ENCODE measurements at regions not wholly inside any gene's neighbourhood (a gene's known extent, or its start where the extent isn't known, plus 50 kb on each side); places are given as distances from the start of the nearest gene placed in this dataset.

DNA sequence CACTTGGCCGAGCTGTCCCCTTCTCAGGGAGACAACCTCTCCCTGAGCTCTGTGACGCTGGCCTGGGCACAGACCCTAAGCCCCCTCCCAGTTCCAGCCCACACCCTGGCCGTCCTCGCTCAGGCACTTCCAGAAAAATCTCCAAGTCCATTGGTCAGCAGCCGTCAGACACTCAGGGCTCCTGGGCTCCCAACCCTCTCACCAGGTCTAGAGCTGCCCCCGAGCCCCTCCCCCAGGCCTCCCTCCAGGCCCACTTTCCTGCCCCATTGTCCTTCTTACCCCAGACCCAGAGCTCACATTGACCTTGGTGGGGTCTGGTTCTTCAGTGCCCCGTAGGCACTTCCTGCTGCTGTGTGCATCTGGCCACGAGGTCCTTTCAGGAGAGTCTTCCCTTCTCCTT lies 249.3 kb upstream of the RTL1 start:
- 85% methylated on average over 8 of the region's 8 CpGs for WGBS
- no peak overlapping the region for H3K9ac ChIP-seq (ENCODE audit: low read depth, low read length)
- peaks cover 15% of the 10 kb centered on the region for H3K4me1 ChIP-seq (ENCODE audit: insufficient read depth, low read length)
- H3K4me3 ChIP-seq (ENCODE audit: low read length): no peak overlapping the region
- no peak overlapping the region for H3K27ac ChIP-seq (ENCODE audit: low read depth, low read length)
- H3K36me3 ChIP-seq (ENCODE audit: insufficient read depth, low read length): no peaks in the 10 kb centered on the region
- 0 out of 2 replicates have a peak, but pooled peaks cover 4% of the 10 kb centered on the region for H3K9me3 ChIP-seq (ENCODE audit: insufficient read depth, low read depth, low read length)
- H3K27me3 ChIP-seq (ENCODE audit: insufficient read depth, low read length): no peaks in the 10 kb centered on the region

DNA sequence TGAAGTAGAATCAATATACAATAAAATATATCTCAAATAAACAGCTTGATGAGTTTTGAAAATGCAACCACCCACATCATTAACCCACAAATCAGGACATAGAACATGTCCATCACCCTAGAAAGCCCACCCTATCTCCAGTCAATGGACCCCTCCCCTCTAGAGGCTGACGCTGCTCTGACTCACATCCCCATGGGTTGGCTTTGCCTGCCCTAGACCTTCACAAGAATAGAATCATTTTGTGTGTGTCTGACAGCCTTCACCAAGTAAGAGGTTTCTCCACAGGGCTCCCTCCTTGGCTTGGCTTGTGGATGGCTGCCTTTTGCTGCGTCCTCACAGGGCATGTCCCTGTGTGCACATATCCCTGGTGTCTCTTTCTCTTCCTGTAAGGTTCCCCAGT lies 250.2 kb upstream of the RTL1 start:
- H3K36me3 ChIP-seq (ENCODE audit: insufficient read depth, low read length): no peaks in the 10 kb centered on the region
- no peaks in the 10 kb centered on the region for H3K27me3 ChIP-seq (ENCODE audit: insufficient read depth, low read length)
- H3K9ac ChIP-seq (ENCODE audit: low read depth, low read length): no peak overlapping the region
- 90% methylated on average over 2 of the region's 2 CpGs for WGBS
- H3K27ac ChIP-seq (ENCODE audit: low read depth, low read length): no peak overlapping the region
- peaks cover 15% of the 10 kb centered on the region for H3K4me1 ChIP-seq (ENCODE audit: insufficient read depth, low read length)
- H3K9me3 ChIP-seq (ENCODE audit: insufficient read depth, low read depth, low read length): 0 out of 2 replicates have a peak, but pooled peaks cover 4% of the 10 kb centered on the region
- no peak overlapping the region for H3K4me3 ChIP-seq (ENCODE audit: low read length)

DNA sequence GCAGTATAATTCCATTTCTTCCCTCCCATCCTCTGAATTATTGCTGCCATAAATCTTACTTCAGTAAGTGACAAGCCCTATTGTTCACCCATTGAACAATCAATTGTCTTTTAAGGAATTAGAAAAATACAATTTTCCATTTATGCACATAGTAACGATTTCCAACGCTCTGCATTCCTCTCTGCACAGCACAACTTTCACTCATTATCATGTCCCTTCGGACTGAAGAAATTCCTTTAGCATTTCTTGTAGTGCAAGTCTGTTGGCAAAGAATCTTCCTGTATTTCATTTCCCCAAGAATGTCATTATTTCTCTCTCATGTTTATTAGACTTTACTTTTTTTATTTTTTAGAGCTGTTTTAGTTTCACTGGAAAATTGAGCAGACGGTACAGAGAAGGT lies 252.1 kb upstream of the RTL1 start:
- Histone ChIP-seq H3K36me3 (ENCODE audit: insufficient read depth, low read length) (no peaks in the 10 kb centered on the region), H3K9ac (ENCODE audit: low read depth, low read length) (no peak overlapping the region), H3K27me3 (ENCODE audit: insufficient read depth, low read length) (no peaks in the 10 kb centered on the region), H3K4me1 (ENCODE audit: insufficient read depth, low read length) (peaks cover 16% of the 10 kb centered on the region), H3K4me3 (ENCODE audit: low read length) (no peak overlapping the region), H3K9me3 (ENCODE audit: insufficient read depth, low read depth, low read length) (0 out of 2 replicates have a peak, but pooled peaks cover 4% of the 10 kb centered on the region), H3K27ac (ENCODE audit: low read depth, low read length) (no peak overlapping the region)
- WGBS: 90% methylated on average over 4 of the region's 4 CpGs

DNA sequence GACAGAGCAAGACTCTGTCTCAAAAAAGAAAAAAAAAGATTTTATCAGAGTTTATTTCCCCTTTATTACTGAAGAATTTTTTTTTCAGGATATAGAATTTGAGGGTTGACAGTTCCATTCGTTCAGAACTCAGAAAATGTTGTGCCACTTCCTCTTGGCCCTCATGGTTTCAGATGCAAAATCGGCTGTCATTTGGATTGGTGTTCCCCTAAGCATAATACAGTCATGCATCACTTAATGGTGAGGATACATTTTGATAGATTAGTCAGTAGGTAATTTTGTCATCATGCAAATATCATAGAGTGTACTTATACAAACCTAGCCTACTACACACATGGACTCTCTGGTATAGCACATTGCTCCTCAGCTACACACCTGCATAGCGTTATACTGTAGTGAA lies 263.9 kb upstream of the RTL1 start:
- H3K4me1 ChIP-seq (ENCODE audit: insufficient read depth, low read length): no peaks in the 10 kb centered on the region
- no peak overlapping the region for H3K27ac ChIP-seq (ENCODE audit: low read depth, low read length)
- H3K36me3 ChIP-seq (ENCODE audit: insufficient read depth, low read length): no peaks in the 10 kb centered on the region
- WGBS: 81% methylated on average over 3 of the region's 3 CpGs
- H3K9me3 ChIP-seq (ENCODE audit: insufficient read depth, low read depth, low read length): peaks cover 29% of the 10 kb centered on the region
- H3K9ac ChIP-seq (ENCODE audit: low read depth, low read length): no peak overlapping the region
- no peaks in the 10 kb centered on the region for H3K27me3 ChIP-seq (ENCODE audit: insufficient read depth, low read length)
- H3K4me3 ChIP-seq (ENCODE audit: low read length): no peak overlapping the region

DNA sequence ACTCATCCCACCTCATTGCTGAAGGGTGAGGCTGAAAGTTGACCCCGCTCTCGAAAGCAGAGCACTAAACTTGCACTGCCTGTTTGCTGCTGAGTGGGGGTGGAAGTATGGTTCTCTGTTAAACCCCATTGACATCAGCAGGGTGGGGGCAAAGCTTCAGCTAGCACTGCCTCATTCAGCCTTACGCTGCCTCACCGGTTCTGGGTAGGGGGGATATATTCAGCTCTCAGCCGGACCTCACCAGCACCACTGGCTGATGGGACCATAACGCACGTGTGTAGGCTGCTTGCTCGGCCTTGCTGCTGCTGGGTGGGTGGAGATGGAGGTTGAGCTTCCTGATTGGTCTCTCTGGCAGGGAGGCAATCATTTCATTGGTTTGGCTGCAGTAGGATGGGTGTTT lies 265.7 kb upstream of the RTL1 start:
- Histone ChIP-seq H3K27me3 (ENCODE audit: insufficient read depth, low read length) (no peaks in the 10 kb centered on the region), H3K4me1 (ENCODE audit: insufficient read depth, low read length) (no peaks in the 10 kb centered on the region), H3K4me3 (ENCODE audit: low read length) (no peak overlapping the region), H3K36me3 (ENCODE audit: insufficient read depth, low read length) (no peaks in the 10 kb centered on the region), H3K9ac (ENCODE audit: low read depth, low read length) (no peak overlapping the region), H3K27ac (ENCODE audit: low read depth, low read length) (no peak overlapping the region), H3K9me3 (ENCODE audit: insufficient read depth, low read depth, low read length) (peaks cover 34% of the 10 kb centered on the region)
- WGBS: 85% methylated on average over 8 of the region's 8 CpGs

DNA sequence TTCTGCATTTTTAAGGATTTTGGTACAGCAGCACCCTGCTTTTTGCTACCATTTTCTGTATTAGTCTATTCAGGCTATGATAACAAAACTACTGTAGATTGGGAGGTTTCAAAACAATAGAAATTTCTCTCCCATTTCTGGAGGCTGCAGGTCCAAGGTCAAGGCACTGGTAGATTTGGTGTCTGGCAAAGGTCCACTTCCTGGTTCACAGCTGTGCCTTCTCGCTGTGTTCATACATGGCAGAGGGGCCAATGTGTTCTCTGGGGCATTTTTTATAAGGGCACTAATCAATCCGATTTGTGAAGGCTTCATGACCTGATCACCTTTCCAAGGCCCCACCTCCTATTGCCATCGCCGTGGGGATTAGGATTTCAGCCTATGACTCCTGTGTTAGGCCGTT lies 268.1 kb upstream of the RTL1 start:
- Histone ChIP-seq H3K4me3 (ENCODE audit: low read length) (no peak overlapping the region), H3K27ac (ENCODE audit: low read depth, low read length) (no peak overlapping the region), H3K4me1 (ENCODE audit: insufficient read depth, low read length) (no peaks in the 10 kb centered on the region), H3K9ac (ENCODE audit: low read depth, low read length) (no peak overlapping the region), H3K27me3 (ENCODE audit: insufficient read depth, low read length) (no peaks in the 10 kb centered on the region), H3K36me3 (ENCODE audit: insufficient read depth, low read length) (no peaks in the 10 kb centered on the region), H3K9me3 (ENCODE audit: insufficient read depth, low read depth, low read length) (peaks cover 17% of the 10 kb centered on the region)
- 98% methylated on average over 5 of the region's 5 CpGs for WGBS

DNA sequence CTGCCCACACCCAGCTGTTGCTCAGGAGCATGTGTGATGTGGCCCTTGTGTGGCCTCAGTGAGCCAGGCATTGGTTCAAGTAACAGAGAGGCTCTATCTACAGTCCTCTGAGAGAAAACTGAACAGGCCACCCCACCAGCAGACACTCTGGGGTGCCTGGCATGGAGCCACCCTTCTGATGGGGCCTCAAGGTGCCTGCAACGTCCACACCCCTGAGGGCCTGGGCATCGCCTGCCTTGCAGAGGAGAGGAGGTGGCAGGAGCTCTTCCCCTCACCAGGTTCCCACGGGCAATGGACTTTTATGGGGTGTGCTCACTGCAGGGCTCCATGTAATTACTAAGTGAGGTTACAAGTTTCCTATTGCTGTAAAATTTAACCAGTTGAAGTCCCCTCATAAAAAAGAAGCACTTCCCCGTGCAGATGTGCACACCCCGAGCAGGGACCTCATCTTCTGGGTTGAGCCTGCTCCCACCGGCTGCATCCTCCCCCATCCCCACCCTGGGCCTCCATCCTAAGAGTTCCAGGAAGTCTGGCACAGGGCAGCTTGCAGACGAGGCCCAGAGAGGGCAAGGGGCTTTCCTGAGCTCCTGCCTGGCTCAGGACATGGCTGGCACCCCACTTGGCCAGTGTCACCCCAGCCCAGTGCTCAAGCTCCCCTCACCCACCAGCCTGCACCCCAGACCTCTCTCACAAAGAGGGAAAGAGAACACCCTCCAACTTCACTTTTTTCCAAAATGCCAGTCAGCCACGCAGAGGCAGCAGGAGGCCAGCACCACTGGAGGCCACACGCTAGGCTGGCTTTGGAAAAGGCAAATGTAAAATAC lies 270.4 kb upstream of the RTL1 start:
- Histone ChIP-seq H3K4me3 (ENCODE audit: low read length) (no peak overlapping the region), H3K4me1 (ENCODE audit: insufficient read depth, low read length) (no peaks in the 10 kb centered on the region), H3K36me3 (ENCODE audit: insufficient read depth, low read length) (no peaks in the 10 kb centered on the region), H3K9me3 (ENCODE audit: insufficient read depth, low read depth, low read length) (peaks cover 6% of the 10 kb centered on the region; the same call in 1 of the 2 replicates), H3K27me3 (ENCODE audit: insufficient read depth, low read length) (no peaks in the 10 kb centered on the region), H3K27ac (ENCODE audit: low read depth, low read length) (no peak overlapping the region), H3K9ac (ENCODE audit: low read depth, low read length) (no peak overlapping the region)
- WGBS: 92% methylated on average over 9 of the region's 9 CpGs

DNA sequence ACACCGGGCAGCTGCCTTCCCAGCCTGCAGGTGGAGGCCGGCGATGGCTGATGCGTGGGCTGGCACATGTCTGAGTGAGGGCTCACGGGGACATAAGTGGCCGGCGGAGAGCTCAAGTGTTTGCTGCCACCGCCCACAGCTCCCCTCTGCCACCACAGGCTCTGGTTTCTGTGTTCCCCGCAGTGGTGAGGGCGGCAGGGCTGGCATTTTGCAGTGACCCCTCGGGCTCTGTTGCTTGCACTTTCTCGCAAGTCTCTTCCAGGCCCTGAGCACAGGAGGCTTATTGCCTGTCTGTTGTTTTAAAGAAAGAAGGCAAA lies 271.0 kb upstream of the RTL1 start:
- 93% methylated on average over 12 of the region's 12 CpGs for WGBS
- no peak overlapping the region for H3K27ac ChIP-seq (ENCODE audit: low read depth, low read length)

DNA sequence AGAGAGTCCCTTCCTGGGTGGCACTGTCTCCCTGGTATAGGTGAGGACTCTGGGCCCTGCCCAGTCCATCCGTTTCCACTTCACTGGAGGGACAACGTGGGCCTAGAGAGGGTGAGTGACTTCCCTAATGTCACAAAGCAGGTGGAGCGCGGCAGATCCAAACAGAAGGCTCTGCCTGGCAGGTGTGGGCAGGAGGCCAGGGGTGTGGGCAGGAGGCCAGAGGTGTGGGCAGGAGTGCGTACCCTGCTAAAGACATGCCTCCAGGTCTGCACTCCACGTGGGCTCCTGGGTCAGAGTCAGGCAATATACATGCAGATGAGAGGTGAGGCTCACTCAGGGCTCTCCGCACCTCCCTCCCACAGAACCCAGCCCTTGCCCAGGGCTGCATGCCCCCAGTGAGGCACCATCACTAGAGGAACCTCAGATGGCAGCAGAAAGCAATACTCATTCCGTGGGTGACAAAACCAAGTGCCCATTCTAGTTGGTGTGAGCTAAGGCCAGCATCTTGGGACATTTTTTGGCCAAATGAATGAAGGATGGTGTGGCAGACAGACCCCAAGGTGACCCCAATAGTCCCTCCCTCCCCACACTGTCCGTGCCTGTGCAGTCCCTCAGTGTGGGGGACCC lies 271.6 kb upstream of the RTL1 start:
- Histone ChIP-seq H3K4me1 (ENCODE audit: insufficient read depth, low read length) (no peaks in the 10 kb centered on the region), H3K9ac (ENCODE audit: low read depth, low read length) (no peak overlapping the region), H3K36me3 (ENCODE audit: insufficient read depth, low read length) (no peaks in the 10 kb centered on the region), H3K27me3 (ENCODE audit: insufficient read depth, low read length) (no peaks in the 10 kb centered on the region), H3K9me3 (ENCODE audit: insufficient read depth, low read depth, low read length) (peaks cover 6% of the 10 kb centered on the region; the same call in 1 of the 2 replicates), H3K4me3 (ENCODE audit: low read length) (no peak overlapping the region), H3K27ac (ENCODE audit: low read depth, low read length) (no peak overlapping the region)
- 85% methylated on average over 9 of the region's 9 CpGs for WGBS

More for the DNA sequence above, 271.0 kb upstream of the RTL1 start:
- H3K9ac ChIP-seq (ENCODE audit: low read depth, low read length): no peak overlapping the region
- H3K27me3 ChIP-seq (ENCODE audit: insufficient read depth, low read length): no peaks in the 10 kb centered on the region
- H3K36me3 ChIP-seq (ENCODE audit: insufficient read depth, low read length): no peaks in the 10 kb centered on the region
- H3K4me3 ChIP-seq (ENCODE audit: low read length): no peak overlapping the region
- no peaks in the 10 kb centered on the region for H3K4me1 ChIP-seq (ENCODE audit: insufficient read depth, low read length)
- H3K9me3 ChIP-seq (ENCODE audit: insufficient read depth, low read depth, low read length): peaks cover 6% of the 10 kb centered on the region; the same call in 1 of the 2 replicates

DNA sequence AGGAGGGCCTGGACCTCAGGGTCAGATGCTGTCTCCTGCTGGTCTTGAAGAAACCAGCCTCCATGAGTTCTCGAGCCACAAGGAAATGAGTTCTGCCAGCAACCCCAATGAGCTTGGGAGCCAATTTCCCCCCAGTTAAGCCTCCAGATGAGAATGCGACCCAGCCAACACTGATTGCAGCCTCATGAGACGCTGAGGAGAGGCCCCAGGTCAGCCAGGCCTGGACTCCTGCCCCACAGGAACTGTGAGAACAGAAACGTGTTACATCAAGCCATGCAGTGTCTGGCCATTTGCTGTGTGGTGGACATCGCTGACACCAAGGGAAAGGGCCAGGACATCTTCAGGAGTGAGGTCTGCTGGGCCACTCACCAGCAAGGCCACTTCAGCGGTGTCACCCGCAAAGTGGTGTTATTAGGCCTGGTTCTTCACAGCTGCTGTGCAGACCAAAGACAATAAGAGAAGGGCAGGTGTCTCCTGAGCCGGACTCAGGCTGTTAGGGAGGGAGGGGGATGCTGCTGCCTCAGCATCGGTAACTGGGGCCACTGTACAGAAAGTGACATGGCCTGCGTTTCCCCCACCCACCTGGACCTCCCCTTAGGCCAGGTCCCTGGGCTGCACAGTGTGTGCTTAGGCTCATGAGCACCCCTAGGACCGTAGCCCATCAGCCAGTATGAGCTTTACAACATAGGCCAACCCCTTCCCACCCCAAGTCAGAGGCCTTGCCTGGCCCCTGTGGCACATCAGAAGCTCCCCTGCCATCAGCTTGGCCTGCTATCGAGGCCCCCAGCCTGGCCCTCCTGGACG lies 272.4 kb upstream of the RTL1 start:
- Histone ChIP-seq H3K27me3 (ENCODE audit: insufficient read depth, low read length) (no peaks in the 10 kb centered on the region), H3K27ac (ENCODE audit: low read depth, low read length) (no peak overlapping the region), H3K9ac (ENCODE audit: low read depth, low read length) (no peak overlapping the region), H3K4me1 (ENCODE audit: insufficient read depth, low read length) (no peaks in the 10 kb centered on the region), H3K4me3 (ENCODE audit: low read length) (no peak overlapping the region), H3K9me3 (ENCODE audit: insufficient read depth, low read depth, low read length) (peaks cover 6% of the 10 kb centered on the region; the same call in 1 of the 2 replicates), H3K36me3 (ENCODE audit: insufficient read depth, low read length) (no peaks in the 10 kb centered on the region)
- 96% methylated on average over 13 of the region's 13 CpGs for WGBS
